ENCODE measurements at regions not wholly inside any gene's neighbourhood (a gene's known extent, or its start where the extent isn't known, plus 50 kb on each side); places are given as distances from the start of the nearest gene placed in this dataset.

GRCh38 chr3:178388473-178388872, 147.8 kb upstream of the KCNMB2 start:
- TF ChIP-seq, protein P1, sequence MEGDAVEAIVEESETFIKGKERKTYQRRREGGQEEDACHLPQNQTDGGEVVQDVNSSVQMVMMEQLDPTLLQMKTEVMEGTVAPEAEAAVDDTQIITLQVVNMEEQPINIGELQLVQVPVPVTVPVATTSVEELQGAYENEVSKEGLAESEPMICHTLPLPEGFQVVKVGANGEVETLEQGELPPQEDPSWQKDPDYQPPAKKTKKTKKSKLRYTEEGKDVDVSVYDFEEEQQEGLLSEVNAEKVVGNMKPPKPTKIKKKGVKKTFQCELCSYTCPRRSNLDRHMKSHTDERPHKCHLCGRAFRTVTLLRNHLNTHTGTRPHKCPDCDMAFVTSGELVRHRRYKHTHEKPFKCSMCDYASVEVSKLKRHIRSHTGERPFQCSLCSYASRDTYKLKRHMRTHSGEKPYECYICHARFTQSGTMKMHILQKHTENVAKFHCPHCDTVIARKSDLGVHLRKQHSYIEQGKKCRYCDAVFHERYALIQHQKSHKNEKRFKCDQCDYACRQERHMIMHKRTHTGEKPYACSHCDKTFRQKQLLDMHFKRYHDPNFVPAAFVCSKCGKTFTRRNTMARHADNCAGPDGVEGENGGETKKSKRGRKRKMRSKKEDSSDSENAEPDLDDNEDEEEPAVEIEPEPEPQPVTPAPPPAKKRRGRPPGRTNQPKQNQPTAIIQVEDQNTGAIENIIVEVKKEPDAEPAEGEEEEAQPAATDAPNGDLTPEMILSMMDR (IDR thresholded peaks at IDR 0.05; ENCODE audit: low read length, missing control alignments), result no peak
- H3K4me3 ChIP-seq (replicated peaks; ENCODE audit: low read depth, low read length), result no peak overlapping the region
- no peak for DNase-seq (ENCODE audit: low read depth)

GRCh38 chr3:178389258-178389657, 147.0 kb upstream of the KCNMB2 start:
- no peak overlapping the region for H3K4me3 ChIP-seq (replicated peaks; ENCODE audit: low read depth, low read length)
- no peak for DNase-seq (ENCODE audit: low read depth)
- TF ChIP-seq, protein P1 (IDR thresholded peaks at IDR 0.05; ENCODE audit: low read length, missing control alignments), result no peak

DNA sequence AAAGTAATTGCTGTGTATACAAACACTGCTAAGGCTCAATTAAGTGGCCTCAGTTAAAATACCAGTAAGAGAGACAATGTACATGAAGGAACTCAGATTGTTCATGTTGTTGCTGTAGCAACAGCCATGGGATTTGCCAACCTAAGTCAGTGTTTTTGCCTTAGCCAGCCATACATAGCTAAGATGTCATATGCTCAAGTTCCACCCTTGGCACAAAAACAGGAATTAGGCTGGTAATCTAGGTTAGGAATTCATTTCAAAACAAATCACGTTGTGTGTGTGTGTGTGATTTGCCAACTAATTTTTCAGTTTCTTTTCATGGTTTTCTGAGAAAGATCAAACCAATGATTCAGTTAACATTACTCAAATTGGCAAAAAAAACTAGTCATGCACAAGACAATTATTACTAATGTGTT, 143.7 kb upstream of the KCNMB2 start:
- H3K4me3 ChIP-seq (replicated peaks; ENCODE audit: low read depth, low read length), result no peak overlapping the region
- DNase-seq (ENCODE audit: low read depth), result peak; percentile 87
- TF ChIP-seq, protein P1 (IDR thresholded peaks at IDR 0.05; ENCODE audit: low read length, missing control alignments), result no peak

DNA sequence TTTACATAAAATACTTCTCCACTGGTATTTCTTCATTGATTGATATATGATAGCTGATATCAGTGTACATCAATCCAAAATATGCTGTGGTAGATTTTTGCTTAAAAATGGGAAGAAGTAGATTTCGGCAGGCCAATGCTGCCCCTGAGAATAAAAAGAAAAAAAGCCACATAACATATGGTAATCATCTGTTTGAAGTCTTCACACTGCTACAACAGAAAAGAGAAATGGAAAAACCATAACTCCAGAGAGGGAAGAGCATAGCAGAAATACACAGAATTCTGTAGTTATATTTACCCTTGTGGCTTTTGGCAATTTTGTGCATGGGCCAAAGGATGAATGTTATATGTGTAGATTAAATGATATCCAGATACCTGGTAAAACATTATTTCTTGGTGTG, 143.1 kb upstream of the KCNMB2 start:
- TF ChIP-seq, protein P1 (IDR thresholded peaks at IDR 0.05; ENCODE audit: low read length, missing control alignments), result no peak
- H3K4me3 ChIP-seq (replicated peaks; ENCODE audit: low read depth, low read length), result no peak overlapping the region
- DNase-seq (ENCODE audit: low read depth), result no peak

DNA sequence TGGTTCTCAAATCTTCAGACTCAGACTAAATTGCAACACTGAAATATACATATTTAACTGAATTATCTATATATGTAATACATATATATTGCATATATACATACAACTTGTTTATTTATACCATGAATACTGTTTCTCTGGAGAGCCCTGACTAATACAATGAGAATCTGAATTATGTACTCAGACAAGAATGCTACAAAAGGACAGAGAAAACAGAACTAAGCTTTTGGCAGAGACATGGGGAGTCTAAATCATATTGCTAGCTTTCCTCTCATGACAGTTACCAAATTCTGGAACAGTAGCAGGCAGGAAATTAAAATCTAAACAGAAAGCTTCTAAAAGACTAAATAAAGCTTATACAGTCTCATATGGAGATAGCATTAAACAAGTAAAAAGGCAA, 142.4 kb upstream of the KCNMB2 start:
- H3K4me3 ChIP-seq (replicated peaks; ENCODE audit: low read depth, low read length), result no peak overlapping the region
- DNase-seq (ENCODE audit: low read depth), result peak; percentile 83
- TF ChIP-seq, protein P1 (IDR thresholded peaks at IDR 0.05; ENCODE audit: low read length, missing control alignments), result no peak

DNA sequence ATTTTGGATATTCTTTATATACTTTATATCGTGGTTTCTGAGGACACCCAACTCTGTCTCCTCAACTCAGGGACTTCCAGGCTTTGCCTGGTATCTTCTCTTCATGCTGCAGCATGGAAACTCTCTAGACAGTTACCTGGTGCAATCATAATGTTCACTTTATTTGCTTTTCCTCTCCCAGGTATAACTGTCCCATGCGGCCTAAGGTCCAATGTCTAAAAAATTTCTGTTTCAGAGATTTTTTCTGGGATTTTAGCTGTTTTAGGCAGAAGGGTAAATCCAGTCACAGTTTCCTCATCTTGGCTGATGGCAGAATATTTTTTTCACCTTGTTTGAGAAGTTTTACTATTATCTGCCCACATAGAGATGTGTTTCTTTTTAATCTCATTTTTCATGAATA, 139.9 kb upstream of the KCNMB2 start:
- TF ChIP-seq, protein P1 (IDR thresholded peaks at IDR 0.05; ENCODE audit: low read length, missing control alignments), result no peak
- no peak overlapping the region for H3K4me3 ChIP-seq (replicated peaks; ENCODE audit: low read depth, low read length)
- DNase-seq (ENCODE audit: low read depth), result no peak

- TF ChIP-seq, protein P1 (IDR thresholded peaks at IDR 0.05; ENCODE audit: low read length, missing control alignments), result no peak
These were observed 139.0 kb upstream of the KCNMB2 start for GRCh38 chr3:178397202-178397601.

More at GRCh38 chr3:178397202-178397601, 139.0 kb upstream of the KCNMB2 start:
- no peak for DNase-seq (ENCODE audit: low read depth)
- no peak overlapping the region for H3K4me3 ChIP-seq (replicated peaks; ENCODE audit: low read depth, low read length)

Measured in fibroblast of pulmonary artery (primary cell).